ENCODE measurements at regions not wholly inside any gene's neighbourhood (a gene's known extent, or its start where the extent isn't known, plus 50 kb on each side); places are given as distances from the start of the nearest gene placed in this dataset.

DNA sequence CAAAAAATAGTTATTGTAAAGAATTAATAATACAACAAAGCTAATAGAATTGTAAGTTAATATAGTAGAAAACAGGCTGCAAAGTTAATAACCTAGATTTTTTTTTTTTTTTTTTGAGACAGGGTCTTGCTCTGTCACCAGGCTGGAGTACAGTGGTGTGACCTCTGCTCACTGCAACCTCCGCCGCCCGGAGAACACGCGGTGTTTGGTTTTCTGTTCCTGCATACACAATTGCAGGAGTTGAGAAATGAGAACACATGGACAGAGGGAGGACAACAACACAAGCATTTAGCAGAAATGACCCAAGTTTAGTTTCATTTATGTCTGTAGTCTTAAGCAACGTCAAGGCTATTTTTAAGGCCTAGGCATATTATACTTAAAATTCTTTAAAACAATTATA lies 145.9 kb upstream of the PCDH10 start:
- H3K79me2 ChIP-seq (ENCODE audit: low read depth) = no peaks in the 10 kb centered on the region
- no peaks in the 10 kb centered on the region for H3K27me3 ChIP-seq (ENCODE audit: insufficient read depth, low read depth)
- H3K4me2 ChIP-seq = no peak overlapping the region
- no TSS peak for BruUV-seq (replicated peaks)
- DNase-seq = no peak
- no peak overlapping the region for H2AFZ ChIP-seq
- no peak for TF ChIP-seq EZH2 (IDR thresholded peaks at IDR 0.05; ENCODE audit: low read depth)
- TF ChIP-seq, protein P1, sequence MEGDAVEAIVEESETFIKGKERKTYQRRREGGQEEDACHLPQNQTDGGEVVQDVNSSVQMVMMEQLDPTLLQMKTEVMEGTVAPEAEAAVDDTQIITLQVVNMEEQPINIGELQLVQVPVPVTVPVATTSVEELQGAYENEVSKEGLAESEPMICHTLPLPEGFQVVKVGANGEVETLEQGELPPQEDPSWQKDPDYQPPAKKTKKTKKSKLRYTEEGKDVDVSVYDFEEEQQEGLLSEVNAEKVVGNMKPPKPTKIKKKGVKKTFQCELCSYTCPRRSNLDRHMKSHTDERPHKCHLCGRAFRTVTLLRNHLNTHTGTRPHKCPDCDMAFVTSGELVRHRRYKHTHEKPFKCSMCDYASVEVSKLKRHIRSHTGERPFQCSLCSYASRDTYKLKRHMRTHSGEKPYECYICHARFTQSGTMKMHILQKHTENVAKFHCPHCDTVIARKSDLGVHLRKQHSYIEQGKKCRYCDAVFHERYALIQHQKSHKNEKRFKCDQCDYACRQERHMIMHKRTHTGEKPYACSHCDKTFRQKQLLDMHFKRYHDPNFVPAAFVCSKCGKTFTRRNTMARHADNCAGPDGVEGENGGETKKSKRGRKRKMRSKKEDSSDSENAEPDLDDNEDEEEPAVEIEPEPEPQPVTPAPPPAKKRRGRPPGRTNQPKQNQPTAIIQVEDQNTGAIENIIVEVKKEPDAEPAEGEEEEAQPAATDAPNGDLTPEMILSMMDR (conservative IDR thresholded peaks at IDR 0.05) = no peak
- H4K20me1 ChIP-seq (ENCODE audit: insufficient read depth) = no peaks in the 10 kb centered on the region
- CTCF ChIA-PET = no interaction called here
- intact Hi-C loops (cut with micrococcal nuclease; ENCODE audit: unreplicated experiment) = no loop called here
- no peaks in the 10 kb centered on the region for H3K4me1 ChIP-seq (replicated peaks; ENCODE audit: insufficient read depth)
- H3F3A ChIP-seq (ENCODE audit: insufficient read depth, low read depth) = no peaks in the 10 kb centered on the region
- no peaks in the 10 kb centered on the region for H3K9me3 ChIP-seq (ENCODE audit: insufficient read depth, low read depth)
- H3K27ac ChIP-seq = no peak overlapping the region
- no peak overlapping the region for H3K4me3 ChIP-seq
- POLR2A ChIA-PET (ENCODE audit: unreplicated experiment) = no interaction called here
- H3K36me3 ChIP-seq (ENCODE audit: low read depth) = no peaks in the 10 kb centered on the region
- no peaks in the 10 kb centered on the region for H3K9me2 ChIP-seq (ENCODE audit: insufficient read depth)

DNA sequence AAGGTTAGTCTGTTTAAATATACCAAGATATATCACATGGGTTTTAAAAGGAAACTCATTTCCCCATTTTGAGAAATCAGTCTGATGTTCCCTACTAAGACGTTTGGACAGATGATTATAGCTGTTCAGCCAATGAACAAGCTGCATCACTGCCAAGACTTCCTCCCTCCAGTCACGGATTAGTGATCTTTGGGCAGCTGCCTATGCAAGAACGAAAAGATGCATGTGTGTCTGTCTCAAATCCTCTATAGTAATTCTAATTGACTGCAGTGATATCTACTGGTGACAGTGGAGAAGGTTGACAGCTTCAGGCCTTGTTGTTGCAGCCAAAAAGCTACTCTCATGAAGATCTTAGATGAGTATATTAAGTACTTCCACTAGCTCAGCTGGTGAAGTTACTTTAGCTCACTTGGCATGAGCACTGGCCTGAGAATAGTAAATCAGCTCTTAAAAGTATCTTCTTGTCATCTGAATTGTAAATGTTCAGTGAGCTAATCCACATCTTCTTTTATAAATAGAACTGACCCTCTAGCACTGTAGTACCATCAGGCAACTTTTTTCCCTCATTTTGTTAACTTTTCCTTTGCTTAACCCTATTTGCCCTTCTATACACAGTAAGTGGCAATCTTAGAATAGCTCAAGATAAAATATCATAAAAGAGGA lies 134.5 kb upstream of the PCDH10 start:
- CTCF ChIA-PET = no interaction called here

DNA sequence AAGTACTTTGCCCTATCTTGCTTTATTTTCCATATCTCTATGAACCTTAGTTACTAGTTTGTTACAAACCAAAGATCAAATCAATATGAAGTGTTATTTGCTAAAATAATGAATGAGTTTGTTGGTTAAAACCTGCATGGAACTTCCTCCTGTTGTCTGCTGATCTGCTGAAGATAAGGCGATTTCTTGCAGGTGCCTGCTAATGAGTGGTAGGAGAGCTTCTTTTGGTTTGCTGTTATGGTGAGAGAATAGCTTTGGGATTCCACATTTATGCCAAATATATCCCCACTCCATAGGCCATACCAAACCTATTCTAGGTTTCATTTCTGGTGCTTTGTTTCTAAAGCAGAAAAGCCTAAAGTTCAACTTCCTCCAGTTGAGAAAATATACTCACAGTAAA lies 103.8 kb upstream of the PCDH10 start:
- Histone ChIP-seq H4K20me1 (ENCODE audit: insufficient read depth) (no peaks in the 10 kb centered on the region), H3K27ac (no peak overlapping the region), H3K79me2 (ENCODE audit: low read depth) (no peaks in the 10 kb centered on the region), H3K27me3 (ENCODE audit: insufficient read depth, low read depth) (no peaks in the 10 kb centered on the region), H3K9me2 (ENCODE audit: insufficient read depth) (no peaks in the 10 kb centered on the region), H3F3A (ENCODE audit: insufficient read depth, low read depth) (no peaks in the 10 kb centered on the region), H3K4me1 (replicated peaks; ENCODE audit: insufficient read depth) (no peaks in the 10 kb centered on the region), H3K4me2 (no peak overlapping the region), H3K36me3 (ENCODE audit: low read depth) (no peaks in the 10 kb centered on the region), H3K9me3 (ENCODE audit: insufficient read depth, low read depth) (no peaks in the 10 kb centered on the region), H3K4me3 (no peak overlapping the region), H2AFZ (no peak overlapping the region)
- ChIA-PET POLR2A (ENCODE audit: unreplicated experiment) (no interaction called here), CTCF (no interaction called here)
- intact Hi-C loops (cut with micrococcal nuclease; ENCODE audit: unreplicated experiment) = no loop called here
- BruUV-seq (replicated peaks) = no TSS peak
- no peak for TF ChIP-seq EZH2 (IDR thresholded peaks at IDR 0.05; ENCODE audit: low read depth)
- TF ChIP-seq, protein P1 (conservative IDR thresholded peaks at IDR 0.05) = no peak
- no peak for DNase-seq

More for the DNA sequence above, 134.5 kb upstream of the PCDH10 start:
- no peak for DNase-seq
- intact Hi-C loops (cut with micrococcal nuclease; ENCODE audit: unreplicated experiment) = no loop called here
- H3K9me2 ChIP-seq (ENCODE audit: insufficient read depth) = no peaks in the 10 kb centered on the region
- no peaks in the 10 kb centered on the region for H3K36me3 ChIP-seq (ENCODE audit: low read depth)
- H2AFZ ChIP-seq = no peak overlapping the region
- H3F3A ChIP-seq (ENCODE audit: insufficient read depth, low read depth) = no peaks in the 10 kb centered on the region
- no peak overlapping the region for H3K4me2 ChIP-seq
- no peaks in the 10 kb centered on the region for H3K4me1 ChIP-seq (replicated peaks; ENCODE audit: insufficient read depth)
- no peak overlapping the region for H3K4me3 ChIP-seq
- no peaks in the 10 kb centered on the region for H3K79me2 ChIP-seq (ENCODE audit: low read depth)
- no peaks in the 10 kb centered on the region for H4K20me1 ChIP-seq (ENCODE audit: insufficient read depth)
- TF ChIP-seq, protein P1 (conservative IDR thresholded peaks at IDR 0.05) = no peak
- TF ChIP-seq EZH2 (IDR thresholded peaks at IDR 0.05; ENCODE audit: low read depth) = no peak
- no peaks in the 10 kb centered on the region for H3K27me3 ChIP-seq (ENCODE audit: insufficient read depth, low read depth)
- H3K27ac ChIP-seq = no peak overlapping the region
- POLR2A ChIA-PET (ENCODE audit: unreplicated experiment) = no interaction called here
- no peaks in the 10 kb centered on the region for H3K9me3 ChIP-seq (ENCODE audit: insufficient read depth, low read depth)
- no TSS peak for BruUV-seq (replicated peaks)

Data from PC-9 (cell line).